PC-9 (cell line): ENCODE measurements at regions not wholly inside any gene's neighbourhood (a gene's known extent, or its start where the extent isn't known, plus 50 kb on each side); places are given as distances from the start of the nearest gene placed in this dataset.

Experiments
- CTCF ChIP-seq: fragments of 200-600 bp; sonication (generic); conservative IDR thresholded peaks from 2 replicates; pipeline ENCODE4 v1.6.1; 2017; ENCODE audit warnings: mixed run types, antibody characterized with exemption, mild to moderate bottlenecking, moderate library complexity
- EZH2 ChIP-seq: fragments of 200-600 bp; sonication (generic); IDR thresholded peaks from 2 replicates; pipeline ENCODE4 v1.8.0; 2017; ENCODE audit warnings: antibody characterized with exemption, low read depth

- no peak for TF ChIP-seq CTCF
- no peak for TF ChIP-seq EZH2
These were observed 214.4 kb downstream of the BARHL2 start for GRCh38 chr1:90502696-90503095.
